GM18508 (cell line): ENCODE measurements at regions not wholly inside any gene's neighbourhood (a gene's known extent, or its start where the extent isn't known, plus 50 kb on each side); places are given as distances from the start of the nearest gene placed in this dataset.

Source experiments
- ATAC-seq: cut with Tn5 transposase; IDR thresholded peaks from one replicate; pipeline ENCODE4 v1.9.1; 2021; ENCODE audit warnings: moderate number of reproducible peaks; ENCODE audit not compliant: insufficient read depth, unreplicated experiment

GRCh38 chr4:14620567-14621141, 381.6 kb upstream of the CPEB2 start:
- no peak for ATAC-seq

DNA sequence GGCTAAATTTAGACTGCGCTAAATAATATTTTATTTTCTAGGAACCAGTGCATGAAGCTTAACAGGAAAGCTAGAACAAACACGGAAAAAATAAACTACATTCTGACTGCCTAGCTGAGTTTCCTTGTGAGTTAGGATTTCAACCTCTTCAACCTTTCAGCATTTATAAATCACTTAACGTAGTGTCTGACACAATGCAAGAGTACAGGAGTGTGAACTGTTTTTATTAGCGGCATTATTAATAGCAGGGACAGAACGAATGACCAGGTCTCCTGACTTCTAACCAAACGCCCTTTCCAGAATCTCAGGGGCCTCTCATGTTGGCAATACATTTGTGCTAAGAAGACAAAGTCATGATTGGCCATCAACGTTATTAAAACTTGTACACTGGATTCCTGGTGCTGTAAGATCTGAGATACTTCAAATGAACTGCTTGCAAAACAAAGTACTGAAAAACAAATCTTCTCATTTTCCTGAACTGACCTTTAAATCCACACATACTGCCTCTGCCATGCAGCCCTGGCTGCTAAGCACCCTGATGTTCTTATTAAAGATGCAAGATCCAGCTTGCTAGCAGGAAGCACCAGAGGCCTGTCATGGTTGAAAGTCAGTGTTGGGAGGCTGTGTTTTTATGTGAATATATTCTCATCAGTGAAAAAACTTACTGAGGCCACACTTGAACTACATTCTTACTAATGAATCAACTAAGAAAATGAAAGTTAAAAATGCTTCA, 380.4 kb upstream of the CPEB2 start:
- no peak for ATAC-seq

DNA sequence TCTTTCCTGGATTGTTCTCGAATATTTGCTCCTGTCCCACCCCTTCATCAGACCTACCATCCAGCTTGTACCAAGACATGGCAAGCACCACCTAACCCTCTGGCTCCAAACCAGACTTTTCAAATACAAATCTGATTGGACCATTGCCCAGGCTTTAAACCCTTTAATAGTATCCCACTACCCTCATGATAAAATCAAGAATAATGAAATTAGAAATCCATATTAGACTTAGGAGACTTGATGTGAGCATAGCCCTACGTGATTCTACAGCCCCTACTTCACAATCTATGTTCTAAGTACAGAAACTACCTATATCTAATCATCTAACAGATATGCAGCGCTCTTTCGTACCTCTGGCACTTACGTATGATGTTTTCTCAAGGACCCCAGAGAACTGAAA, 375.2 kb upstream of the CPEB2 start:
- ATAC-seq, result no peak

GRCh38 chr4:14631806-14632440, 370.4 kb upstream of the CPEB2 start:
- ATAC-seq, result no peak

DNA sequence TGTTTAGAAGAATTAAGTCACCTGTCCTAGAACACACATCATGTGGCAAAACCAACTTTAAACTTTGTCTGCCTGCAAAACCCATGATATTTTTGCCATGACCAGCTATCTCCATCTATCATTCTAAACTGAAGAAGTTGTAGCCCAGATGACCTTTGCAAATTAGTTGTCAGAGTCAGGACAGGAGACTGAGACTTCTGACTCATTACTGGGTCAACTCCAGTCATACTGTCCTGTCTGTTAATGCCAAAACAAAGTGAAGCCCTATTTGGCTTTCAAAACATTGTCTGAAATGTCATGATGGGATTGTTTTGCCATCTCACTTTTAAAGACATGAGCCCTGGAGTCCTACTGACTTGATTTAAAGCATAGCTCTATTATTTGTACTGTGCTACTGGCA, 365.7 kb upstream of the CPEB2 start:
- no peak for ATAC-seq

- ATAC-seq, result no peak
Observed at GRCh38 chr4:14640476-14640875, 361.8 kb upstream of the CPEB2 start.

- no peak for ATAC-seq
Observed at GRCh38 chr4:14641871-14642270, 360.4 kb upstream of the CPEB2 start.

- no peak for ATAC-seq
Observed at GRCh38 chr4:14644580-14645282, 357.6 kb upstream of the CPEB2 start.

DNA sequence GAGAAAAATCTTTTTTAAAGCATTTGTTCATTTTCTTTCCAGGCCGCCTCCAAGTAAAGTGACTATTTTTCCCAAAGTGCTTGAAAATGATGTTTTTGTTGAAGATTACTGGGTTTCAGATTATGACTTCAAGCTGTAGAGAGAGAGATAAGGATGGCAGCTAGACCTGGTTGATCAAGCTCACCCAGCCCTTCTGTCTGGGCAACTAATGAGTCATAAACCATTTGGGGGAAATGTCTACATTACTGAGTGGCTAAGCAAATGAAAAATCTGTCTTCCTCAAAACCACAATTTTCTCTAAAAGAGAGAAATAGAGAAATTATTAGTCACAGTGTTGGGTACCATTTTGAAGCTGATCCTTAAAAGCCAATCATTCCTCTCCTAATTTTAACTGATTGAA, 355.4 kb upstream of the CPEB2 start:
- no peak for ATAC-seq

- ATAC-seq, result no peak
Observed at GRCh38 chr4:14650127-14650526, 352.2 kb upstream of the CPEB2 start.

GRCh38 chr4:14652522-14652921, 349.8 kb upstream of the CPEB2 start:
- no peak for ATAC-seq

GRCh38 chr4:14653338-14653737, 348.9 kb upstream of the CPEB2 start:
- ATAC-seq, result no peak

- no peak for ATAC-seq
Observed at GRCh38 chr4:14659286-14659685, 343.0 kb upstream of the CPEB2 start.

DNA sequence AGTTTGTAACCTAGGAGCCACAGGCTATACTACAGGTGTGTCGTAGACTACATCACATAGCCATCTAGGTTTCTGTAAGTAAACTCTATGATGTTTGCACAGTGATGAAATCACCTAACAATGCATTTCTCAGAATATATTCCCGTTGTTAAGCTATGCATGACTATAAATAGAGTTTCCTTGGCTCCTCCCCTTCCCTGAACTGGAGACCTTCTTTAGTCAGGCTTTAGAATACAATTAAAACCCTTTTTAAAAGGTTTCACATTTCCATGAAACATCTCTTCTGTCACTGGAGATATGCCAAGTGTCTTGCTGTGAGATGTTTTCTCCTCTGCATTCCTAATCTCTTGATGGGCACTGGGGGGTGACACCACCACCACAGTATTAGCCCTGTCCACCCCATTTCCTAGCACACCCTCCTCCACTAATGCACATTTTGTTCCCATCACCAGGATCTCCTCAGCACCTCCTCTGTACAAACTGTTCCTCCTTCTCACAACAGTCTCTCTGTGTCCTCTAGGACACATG, 334.6 kb upstream of the CPEB2 start:
- ATAC-seq, result no peak

GRCh38 chr4:14668296-14668695, 334.0 kb upstream of the CPEB2 start:
- ATAC-seq, result no peak

DNA sequence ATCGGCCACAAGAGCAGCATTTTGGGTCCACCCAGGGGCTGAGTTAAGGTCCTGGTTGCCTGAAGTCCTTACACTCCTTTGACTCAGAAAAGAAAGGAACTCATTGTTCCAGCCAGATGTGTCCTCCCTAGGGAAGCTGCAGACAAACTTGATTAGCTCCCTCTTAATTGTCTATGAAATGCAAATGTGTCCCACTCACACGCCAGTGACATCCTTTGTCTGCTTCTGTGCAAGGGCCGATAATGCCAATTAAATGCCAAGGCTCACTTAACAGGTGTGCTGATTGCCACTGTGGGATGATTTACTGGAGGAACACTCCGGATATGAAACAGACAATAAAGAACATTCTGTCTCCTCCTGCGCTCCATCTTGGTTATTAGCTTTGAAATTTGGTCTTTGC, 332.9 kb upstream of the CPEB2 start:
- no peak for ATAC-seq

GRCh38 chr4:14671146-14671545, 331.1 kb upstream of the CPEB2 start:
- ATAC-seq, result no peak

DNA sequence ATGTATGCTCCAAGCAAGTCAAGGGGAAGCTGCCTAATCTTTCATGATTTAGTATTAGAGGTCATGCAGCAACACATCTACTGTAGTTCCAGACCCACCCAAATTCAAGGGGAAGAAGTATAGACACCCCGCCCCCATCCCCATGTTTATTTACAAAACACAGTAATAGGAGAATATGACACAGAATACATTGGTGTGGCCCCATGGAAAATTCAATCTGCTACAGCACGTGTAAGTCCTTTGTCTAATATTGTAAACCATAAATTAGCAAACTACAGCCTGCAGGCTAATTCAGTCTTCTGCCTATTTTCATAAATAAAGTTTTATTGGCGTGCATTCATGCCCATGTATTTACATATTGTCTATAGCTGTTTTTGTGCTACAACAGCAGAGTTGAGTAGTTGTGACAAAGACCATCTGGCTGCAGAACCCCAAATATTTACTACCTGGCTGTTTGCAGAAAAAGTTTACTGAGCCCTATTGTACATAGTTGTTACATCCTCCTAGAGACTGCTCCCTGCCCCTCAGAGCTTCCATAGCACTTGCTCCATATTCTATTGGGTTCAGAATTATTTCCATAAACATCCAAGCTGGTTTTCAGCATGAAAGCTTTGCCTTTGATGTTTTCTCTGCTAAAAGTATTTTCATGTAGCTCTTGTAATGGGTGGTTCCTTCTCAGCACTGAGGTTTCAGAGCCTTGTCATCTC, 326.8 kb upstream of the CPEB2 start:
- ATAC-seq, result no peak

GRCh38 chr4:14679906-14680305, 322.4 kb upstream of the CPEB2 start:
- ATAC-seq, result no peak

GRCh38 chr4:14681330-14681729, 321.0 kb upstream of the CPEB2 start:
- no peak for ATAC-seq
